ENCODE measurements at regions not wholly inside any gene's neighbourhood (a gene's known extent, or its start where the extent isn't known, plus 50 kb on each side); places are given as distances from the start of the nearest gene placed in this dataset.

DNA sequence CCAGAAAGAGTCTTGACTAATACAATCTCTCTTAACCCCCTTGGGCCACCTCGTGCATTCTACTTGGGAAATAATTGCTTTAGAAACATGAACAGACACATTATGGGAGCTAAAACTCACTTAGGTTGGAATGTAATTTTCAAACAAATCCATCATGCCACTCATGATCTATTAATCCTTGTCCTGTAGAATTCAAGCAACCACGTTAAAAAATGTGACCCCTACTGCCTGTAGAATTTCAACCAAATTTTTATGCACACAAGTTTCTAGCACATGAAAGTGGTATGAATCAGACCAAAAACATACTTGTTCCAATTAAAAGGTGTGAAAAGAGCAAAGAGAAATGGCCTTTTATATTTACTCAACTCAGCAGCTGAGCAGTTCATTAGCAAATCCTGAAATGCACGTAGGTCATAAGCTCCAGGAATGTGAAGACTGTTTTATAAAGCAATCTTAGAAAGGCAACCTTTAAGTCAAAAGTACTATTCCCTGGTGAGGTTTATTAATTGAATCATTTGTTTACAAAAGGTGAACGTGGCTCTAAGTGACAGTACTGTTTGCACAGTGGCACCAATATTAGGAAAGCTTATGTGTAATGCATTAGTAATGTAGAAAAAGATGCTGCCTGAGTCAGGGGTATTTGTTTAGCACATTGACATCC lies 459.4 kb upstream of the UBE2E3 start:
- TF ChIP-seq POLR2AphosphoS5 (IDR thresholded peaks at IDR 0.05) (no peak), POLR2A (IDR thresholded peaks at IDR 0.05) (no peak), EP300 (IDR thresholded peaks at IDR 0.05) (no peak)
- TF ChIP-seq, protein P1, sequence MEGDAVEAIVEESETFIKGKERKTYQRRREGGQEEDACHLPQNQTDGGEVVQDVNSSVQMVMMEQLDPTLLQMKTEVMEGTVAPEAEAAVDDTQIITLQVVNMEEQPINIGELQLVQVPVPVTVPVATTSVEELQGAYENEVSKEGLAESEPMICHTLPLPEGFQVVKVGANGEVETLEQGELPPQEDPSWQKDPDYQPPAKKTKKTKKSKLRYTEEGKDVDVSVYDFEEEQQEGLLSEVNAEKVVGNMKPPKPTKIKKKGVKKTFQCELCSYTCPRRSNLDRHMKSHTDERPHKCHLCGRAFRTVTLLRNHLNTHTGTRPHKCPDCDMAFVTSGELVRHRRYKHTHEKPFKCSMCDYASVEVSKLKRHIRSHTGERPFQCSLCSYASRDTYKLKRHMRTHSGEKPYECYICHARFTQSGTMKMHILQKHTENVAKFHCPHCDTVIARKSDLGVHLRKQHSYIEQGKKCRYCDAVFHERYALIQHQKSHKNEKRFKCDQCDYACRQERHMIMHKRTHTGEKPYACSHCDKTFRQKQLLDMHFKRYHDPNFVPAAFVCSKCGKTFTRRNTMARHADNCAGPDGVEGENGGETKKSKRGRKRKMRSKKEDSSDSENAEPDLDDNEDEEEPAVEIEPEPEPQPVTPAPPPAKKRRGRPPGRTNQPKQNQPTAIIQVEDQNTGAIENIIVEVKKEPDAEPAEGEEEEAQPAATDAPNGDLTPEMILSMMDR (IDR thresholded peaks at IDR 0.05), result no peak

Data from sigmoid colon (tissue), 4 donors.